NCI-H2196 treated with DMSO at 0.1 percent for 48 hours (cell line): ENCODE measurements at regions not wholly inside any gene's neighbourhood (a gene's known extent, or its start where the extent isn't known, plus 50 kb on each side); places are given as distances from the start of the nearest gene placed in this dataset.
"Not testable (repeated sequence)": the region's sequence is repeated elsewhere in the genome, so short reads cannot be mapped to it uniquely, and the experiment has no call there.

ENCODE experiments used
- DNase-seq: peaks from one replicate; lab custom pipeline; 2025; ENCODE audit not compliant: unreplicated experiment; lab: John Stamatoyannopoulos, UW

DNA sequence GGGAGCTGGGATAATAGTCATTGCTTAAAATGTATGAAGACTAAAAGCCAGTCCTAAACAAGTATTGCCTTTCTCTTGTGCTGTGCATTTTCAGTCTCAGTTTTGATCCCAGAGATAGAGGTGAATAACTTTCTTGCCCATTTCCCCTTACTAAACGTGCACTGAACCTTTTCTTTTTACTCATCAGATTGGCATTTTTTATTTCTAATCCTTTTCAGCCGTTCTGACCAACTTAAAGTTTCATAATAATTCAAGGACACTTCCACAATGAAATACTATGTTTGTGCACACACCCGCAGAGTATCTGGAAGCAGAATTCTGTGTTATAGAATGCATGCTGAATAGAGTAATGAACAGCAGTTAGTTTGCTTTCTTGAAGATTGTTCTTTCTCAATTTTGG, 343.6 kb downstream of the LRRC70 start:
- DNase-seq, result no peak

DNA sequence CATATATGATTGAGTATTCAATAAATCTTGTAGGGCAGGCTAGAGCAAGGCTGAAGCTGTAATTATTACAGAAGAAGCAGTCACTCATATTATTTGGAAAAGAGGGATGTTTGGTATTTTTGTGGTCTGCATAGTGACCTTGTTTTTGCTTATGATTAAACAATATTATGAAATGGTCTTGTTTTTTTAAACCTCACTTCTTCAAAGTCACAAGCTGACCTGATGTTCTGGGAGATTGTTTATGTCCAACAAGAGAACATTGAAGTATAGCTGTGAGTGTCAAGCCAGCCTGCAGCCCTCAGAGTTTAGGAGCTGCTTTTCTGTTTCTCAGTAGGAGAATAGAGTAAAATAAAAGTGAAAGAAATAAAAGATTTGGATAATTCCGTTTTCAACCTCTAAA, 342.2 kb downstream of the LRRC70 start:
- no peak for DNase-seq

DNA sequence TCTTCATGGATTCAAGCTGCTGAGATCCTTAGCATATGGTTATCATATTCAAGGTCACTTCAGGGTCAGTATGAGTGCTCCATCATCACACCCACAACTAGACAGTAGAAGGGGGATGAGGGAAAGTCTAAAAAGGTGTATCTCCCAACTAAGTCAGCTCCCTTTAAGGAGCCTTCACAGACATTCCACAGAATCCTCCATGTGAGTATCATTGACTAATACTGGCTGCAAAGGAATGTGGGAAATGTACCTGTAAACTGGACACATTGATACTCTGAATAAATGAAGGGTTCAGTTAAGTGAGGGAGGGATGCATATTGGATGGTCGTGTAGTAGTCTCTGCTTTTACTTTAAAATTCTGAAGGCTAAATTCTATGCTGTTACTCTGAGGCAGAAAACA, 330.7 kb downstream of the LRRC70 start:
- DNase-seq, result no peak

DNA sequence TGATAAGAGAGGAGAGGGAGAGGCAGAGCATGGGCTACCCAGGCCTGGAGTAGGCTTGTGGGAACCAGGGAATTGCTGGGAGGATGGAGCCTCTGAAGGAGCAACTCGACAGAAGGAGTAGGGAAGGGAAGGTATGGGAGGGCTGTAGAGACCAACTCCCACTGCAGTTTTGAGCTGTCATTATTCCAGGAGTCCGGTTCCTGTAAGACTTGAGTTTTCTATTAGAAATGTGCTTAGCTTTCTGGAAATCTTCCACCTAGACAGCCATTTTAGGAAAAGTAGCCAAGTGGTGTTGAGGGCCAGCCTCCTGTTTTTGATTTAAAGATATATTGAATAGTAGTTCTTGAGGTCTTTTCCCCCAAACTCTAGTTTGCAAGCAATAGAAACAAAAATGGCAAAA, 323.5 kb downstream of the LRRC70 start:
- no peak for DNase-seq

DNA sequence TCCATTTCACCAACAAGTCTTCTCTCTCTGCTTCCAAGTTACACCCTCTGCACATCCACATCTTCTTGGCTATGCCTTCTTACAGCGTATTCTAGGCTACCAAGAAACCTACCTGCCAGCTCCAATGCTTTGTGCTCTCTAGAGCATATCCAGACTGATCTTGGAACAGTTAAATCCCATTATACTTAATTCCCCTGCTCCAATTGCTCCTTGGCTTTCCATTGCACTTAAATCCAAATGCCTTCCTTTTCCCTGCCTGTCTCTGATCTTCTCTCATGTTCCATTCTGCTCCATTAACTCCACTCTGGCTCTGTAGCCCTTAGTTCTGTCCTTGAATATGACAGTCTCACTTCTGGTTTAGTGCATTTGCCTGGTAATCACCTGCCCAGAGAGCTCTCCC, 322.4 kb downstream of the LRRC70 start:
- no peak for DNase-seq

DNA sequence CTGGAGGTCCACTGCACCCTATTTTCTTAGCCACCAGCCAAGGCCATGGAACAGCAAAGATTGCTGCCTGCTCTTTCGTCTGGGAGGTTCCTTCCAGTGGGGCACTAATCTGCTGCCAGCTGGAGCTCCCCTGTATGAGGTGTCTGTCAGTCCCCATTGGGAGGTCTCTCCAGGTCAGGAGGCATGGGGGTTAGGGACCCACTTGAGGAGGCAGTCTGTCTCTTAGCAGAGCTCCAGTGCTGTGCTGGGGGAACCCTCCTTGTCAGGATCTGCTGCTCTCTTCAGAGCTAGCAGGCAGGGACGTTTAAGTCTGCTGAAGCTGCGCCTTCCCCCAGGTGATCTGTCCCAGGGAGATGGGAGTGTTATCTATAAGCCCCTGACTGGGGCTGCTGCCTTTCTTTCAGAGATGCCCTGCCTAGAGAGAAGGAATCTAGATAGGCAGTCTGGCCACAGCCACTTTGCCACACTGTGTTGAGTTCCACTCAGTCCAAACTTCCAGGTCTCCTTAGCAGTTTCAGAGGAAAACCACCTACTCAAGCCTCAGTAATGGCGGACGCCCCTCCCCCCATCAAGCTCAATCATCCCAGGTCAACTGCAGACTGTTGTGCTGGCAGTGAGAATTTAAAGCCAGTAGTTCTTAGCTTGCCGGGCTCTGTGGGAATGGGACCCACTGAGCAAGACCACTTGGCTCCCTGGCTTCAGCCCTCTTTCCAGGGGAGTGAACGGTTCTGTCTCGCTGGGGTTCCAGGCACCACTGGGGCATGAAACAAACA, 317.7 kb downstream of the LRRC70 start:
- DNase-seq, result no peak

DNA sequence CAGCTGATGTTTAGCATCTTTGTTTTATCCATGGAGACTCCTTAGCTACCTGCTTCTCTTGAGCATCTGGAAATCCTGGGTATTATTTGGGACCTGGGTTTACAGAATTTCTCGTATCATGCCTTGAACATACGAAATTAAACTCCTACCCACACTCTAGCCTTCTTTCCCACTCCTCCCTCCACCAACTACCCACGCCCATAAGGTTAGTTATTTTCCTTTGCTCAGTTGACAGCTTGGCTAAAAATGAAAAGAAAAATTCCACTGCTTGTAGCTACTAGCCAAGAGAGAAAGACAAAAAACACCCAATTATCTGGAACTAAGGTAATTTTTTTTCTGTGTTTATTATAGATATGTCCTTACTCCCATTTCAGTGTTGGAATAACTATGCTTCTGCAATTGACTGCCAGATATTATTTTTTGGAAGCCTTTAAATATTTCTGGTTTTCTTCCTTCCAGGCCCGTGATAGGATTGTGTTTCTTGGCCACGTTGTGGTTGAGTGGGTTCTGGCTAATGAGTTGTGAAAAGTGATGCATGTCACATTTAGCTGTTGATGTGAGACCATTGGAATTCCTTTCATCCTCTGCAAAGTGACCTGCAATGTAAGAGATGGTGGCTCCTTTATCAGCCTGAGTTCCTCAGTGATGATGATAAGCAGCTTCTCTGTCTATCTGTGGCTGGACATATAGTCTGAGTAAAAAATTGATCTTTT, 308.1 kb downstream of the LRRC70 start:
- DNase-seq, result no peak

DNA sequence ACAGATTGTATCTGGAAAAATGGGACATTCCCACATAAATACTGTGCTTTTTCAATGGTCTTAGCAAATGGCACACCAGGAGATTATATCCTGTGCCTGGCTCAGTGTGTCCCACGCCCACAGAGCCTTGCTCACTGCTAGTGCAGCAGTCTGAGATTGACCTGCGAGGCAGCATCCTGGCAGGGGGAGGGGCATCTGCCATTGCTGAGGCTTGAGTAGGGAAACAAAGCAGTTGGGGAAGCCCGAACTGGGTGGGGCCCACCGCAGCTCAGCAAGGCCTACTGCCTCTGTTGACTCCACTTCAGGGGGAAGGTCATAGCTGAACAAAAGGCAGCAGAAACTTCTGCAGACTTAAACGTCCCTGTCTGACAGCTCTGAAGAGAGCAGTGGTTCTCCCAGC, 258.7 kb downstream of the LRRC70 start:
- DNase-seq, result not testable (repeated sequence)

DNA sequence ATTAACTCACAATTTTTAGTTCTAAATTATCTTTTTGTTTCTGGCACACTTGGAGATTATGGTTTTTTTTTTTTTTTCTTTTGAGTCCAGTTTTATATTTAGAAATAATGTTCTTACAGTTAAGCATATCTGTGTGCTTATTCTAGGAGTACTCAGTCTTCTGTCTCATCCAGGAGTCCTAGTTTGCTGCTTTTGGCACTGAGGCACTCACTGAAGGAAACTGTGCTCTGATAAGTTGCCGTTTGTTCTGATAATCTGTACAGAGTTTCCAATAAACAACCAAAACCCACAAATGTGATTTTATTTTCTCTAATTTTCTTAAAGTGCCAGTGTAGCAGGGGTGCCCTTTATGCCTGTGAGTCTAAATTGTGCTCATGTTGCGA, 251.0 kb downstream of the LRRC70 start:
- no peak for DNase-seq

DNA sequence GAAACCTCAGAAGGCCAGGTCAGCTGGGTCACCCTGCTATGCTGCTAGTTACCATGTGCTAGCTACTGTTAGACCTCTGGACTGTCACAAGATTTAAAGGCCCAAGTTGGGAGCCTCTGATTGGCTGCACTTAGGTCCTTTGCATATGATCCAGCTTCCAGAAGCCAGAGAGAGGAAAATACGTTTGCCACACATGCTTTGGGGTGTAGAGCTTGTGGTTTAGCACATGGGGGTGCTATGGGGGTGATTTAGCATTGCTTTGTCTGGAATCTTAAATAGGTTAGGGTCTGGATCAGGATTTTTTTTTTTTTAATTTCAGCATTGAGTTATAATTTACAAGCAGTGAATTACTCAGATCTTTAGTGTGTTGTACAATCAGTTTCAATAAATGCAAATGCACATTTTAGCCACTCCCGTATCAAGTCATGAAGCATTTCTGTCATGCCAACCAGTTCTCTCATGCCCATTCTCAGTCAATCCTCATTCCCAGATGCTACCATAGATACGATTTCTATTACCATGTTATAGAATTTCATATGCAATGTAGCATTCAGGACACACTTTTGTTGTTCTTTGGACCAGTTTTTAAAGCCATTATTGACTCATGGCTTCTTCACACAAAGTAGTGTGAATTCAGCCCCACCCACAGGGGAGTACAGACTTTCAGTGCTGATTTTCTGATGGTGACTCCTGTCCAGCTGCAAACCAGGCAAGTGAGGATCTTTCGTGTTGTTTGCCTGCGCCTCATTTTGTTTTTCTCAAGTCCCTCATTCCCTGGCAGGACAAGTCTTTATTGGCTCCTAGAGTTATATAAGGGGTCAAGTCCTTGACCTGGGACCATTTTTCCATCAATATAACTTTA, 250.4 kb downstream of the LRRC70 start:
- DNase-seq, result no peak

DNA sequence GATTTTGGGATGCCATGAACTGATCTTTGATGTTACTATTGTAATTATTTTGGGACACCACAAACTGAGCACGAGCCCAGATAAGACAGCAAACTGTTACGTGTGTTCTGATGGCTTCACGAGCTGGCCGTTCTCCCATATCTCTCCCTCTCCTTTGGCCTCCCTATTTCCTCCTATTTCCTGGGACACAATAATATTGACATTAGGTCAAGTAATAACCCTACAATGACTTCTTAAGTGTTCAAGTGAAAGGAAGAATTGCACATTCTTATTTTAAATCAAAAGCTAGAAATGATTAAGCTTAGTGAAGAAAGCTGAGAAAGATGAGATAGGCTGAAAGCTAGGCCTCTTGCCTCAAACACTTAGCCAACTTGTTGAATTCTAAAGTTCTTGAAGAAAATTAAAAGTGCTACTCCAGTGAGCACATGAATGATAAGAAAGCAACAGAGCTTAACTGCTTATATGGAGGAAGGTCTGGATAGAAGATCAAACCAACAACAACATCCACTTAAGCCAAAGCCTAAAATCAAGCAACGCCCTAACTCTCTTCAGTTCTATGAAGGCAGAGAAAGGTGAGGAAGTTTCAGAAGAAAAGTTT, 247.1 kb downstream of the LRRC70 start:
- no peak for DNase-seq

DNA sequence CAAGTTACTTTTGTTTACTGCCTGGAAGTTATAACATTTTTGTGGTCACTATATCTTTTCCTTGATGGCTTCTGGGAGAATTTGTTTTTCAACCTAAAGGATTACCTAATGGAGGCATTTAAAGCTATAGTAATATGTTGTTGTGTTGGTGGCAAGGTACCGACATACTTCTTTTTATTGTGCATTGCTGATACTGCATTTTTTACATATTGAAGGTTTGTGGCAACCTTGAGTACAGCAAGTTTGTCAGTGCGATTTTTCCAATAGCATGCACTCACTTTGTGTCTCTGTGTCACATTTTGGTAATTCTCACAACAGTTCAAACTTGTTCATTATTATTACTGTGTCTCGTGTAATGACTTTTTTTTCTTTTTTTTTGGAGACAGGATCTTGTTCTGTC, 246.3 kb downstream of the LRRC70 start:
- DNase-seq, result no peak

DNA sequence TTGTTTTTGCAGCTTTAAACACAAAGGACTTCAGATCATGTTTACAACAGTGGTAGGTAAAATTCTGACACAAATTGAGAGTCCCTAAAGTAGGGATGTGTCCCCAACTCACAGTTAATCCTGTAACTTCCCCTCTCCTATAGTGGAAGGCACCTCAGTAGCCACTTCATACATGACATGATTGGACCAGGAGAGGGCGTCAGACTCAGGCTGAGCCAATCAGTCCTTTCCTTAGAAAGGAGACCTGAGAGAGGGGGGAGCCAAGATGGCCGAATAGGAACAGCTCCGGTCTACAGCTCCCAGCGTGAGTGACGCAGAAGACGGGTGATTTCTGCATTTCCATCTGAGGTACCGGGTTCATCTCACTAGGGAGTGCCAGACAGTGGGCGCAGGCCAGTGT, 238.4 kb downstream of the LRRC70 start:
- DNase-seq, result not testable (repeated sequence)

DNA sequence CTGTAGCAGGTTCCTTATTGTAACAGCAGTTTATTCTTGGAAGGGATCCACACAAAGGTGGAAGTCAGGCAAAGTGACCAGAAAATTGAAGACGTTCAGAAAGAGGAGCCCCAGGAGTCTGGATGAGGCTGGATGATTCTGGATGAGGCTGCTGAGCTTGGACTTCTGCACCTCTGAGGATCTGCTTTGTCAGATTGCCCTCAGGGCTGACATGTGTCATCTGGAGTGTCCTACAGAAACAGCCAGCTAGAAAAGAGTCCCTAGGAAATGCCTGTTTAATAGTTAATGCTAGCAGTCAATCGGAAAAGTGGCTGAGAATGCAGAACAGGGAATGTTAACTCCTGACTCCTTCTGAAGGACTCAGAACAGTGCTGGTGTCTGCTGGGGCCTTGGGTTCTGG, 236.4 kb downstream of the LRRC70 start:
- DNase-seq, result no peak

DNA sequence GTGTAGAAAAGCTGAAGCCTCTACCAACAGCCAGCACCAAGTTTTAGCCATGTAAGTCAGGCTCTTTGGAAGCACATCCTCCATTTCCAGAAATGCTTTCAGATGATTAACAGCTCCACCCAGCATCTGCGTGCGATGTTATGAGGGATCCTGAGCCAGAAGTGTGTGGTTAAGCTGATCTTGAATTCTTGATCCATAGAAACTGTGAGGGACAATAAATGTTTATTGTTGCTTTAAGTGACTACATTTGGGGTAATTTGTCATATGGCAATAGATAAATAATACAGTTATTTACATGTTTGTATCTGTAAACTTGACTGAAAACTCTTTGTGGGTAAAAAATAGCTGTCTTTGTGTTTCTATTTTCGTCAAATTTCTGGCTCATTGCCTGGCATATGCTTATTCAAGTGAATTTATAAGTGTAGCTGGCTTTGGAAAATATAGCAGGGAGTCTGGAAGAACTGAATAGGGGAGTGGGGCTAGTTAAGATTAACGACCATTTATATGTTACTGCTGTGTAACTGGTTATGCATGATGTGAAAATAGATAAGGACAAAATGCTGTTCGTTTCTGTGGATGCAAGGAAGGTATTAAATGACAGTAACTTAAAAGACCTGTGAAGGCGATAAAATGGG, 234.1 kb downstream of the LRRC70 start:
- no peak for DNase-seq

DNA sequence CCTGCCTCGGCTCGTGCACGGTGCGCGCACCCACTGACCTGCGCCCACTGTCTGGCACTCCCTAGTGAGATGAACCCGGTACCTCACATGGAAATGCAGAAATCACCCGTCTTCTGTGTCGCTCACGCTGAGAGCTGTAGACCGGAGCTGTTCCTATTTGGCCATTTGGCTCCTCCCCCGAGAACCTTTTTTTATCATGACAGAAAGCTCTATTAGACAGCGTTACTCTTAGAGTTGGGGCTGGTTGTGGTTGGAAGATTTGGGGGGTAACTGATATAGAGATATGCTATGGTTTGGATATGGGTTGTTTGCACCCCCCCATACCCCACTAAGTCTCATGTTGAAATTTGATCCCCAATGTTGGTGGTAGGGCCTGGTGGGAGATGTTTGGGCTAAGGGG, 226.2 kb downstream of the LRRC70 start:
- not testable (repeated sequence) for DNase-seq

DNA sequence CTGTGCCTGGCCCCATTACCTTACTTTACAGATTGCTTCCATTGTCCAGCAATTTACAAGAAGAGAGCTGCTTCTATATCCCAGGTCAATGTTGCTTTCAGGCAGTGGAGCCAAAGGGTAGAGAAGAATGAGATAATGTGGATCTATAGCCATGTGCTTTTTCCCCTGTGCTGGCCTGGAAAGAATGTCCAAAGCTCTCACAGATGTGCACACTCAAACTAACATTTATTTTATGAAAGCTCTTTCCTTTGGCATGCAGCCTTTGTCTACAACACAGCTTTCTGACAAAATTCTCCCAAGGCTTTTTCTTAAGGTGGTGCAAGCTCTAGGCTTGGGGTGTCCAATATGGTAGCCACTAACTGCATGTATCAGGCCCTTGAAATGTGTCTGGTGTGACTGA, 217.3 kb downstream of the LRRC70 start:
- no peak for DNase-seq

DNA sequence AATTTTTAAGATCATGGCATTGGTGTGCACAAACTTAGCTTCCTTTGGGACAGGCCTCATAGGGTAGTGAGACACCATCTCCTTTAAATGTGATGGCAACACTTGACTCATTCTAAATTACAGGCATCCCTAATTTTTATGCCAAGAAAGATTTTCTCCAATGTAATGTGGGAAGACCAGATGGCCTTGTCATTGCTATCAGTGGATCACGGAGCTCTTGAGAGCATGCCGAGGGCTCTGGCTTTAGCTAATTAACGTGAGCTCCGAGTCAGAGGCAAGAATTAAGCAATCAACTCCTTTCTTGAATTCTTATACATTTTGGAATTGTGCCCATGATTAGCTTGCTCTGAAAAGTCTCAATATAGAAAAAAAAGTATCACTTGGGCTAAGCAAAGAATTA, 215.8 kb downstream of the LRRC70 start:
- DNase-seq, result no peak

DNA sequence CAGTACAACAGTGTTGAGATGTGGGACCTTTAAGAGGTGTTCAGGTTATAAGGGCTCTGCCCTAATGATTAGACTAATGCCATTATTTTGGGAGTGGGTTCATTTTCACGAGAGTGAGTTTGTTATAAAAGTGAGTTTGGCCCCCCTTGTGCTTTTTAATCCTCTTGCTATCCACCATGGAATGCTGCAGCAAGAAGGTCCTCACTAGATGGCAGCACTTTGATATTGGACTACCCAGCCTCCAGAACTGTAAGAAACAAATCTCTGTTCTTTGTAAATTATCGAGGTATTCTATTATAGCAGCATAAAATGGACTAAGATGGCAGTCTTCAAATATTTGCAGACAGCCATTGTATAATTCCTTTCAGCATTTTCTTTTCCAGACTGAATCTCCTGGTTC, 212.4 kb downstream of the LRRC70 start:
- DNase-seq, result no peak

DNA sequence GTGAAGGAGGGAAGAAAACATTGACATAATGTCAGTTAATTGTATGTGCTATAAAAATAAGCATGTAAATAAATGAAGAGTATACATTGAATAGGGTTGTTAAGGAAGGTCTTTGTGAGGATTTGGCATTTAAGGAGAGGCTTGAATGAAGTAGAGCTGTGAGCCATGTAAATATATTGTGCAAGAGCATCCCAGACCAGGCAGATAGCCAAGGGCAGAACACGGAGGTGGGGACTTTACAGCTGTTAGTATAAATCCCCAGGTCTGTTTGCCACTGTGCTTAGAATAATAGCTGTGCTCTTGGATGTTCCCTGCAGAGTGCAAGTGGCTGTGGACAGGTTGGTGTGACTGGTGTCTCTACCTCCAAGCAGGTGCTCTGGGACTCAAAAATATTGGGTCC, 211.7 kb downstream of the LRRC70 start:
- DNase-seq, result no peak

DNA sequence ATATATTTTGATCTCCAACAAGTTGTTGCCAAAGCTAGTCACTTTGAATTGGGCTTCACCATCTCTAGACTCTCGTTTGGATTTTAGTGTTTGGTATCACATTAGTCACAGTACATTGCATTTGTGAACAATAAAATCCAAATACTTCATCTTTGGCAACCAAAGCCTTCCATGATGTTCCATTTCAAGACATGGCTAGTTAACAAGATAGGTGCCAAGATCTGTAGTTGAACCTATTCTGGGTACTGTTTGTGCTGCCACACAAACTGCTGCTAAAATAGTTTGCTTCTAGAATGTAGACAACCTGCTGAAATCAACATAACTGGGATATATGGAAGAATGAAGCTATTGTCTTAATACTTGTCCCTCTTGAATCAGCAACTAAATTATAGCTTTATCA, 207.5 kb downstream of the LRRC70 start:
- no peak for DNase-seq
